ENCODE measurements at regions not wholly inside any gene's neighbourhood (a gene's known extent, or its start where the extent isn't known, plus 50 kb on each side); places are given as distances from the start of the nearest gene placed in this dataset.

DNA sequence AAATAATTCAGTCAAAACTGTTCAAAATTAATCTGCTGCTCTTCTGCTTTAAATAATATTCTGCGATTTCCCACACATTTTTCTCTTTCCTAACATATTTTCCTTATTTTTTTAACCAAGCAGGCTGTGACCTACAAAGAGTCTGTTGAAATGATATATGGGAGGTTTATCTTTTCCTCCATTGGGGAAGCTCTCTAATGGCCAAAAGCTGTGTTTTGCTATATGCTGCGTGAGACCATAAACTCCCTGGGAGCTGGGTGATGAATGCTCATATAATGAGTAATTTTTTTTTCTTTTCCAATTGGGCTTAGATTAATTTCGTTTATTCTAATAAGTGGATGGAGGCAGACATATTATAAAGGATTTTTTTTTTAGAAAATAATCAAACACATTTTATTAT, 72.2 kb upstream of the MAP2 start:
- TF ChIP-seq, protein P1, sequence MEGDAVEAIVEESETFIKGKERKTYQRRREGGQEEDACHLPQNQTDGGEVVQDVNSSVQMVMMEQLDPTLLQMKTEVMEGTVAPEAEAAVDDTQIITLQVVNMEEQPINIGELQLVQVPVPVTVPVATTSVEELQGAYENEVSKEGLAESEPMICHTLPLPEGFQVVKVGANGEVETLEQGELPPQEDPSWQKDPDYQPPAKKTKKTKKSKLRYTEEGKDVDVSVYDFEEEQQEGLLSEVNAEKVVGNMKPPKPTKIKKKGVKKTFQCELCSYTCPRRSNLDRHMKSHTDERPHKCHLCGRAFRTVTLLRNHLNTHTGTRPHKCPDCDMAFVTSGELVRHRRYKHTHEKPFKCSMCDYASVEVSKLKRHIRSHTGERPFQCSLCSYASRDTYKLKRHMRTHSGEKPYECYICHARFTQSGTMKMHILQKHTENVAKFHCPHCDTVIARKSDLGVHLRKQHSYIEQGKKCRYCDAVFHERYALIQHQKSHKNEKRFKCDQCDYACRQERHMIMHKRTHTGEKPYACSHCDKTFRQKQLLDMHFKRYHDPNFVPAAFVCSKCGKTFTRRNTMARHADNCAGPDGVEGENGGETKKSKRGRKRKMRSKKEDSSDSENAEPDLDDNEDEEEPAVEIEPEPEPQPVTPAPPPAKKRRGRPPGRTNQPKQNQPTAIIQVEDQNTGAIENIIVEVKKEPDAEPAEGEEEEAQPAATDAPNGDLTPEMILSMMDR (conservative IDR thresholded peaks at IDR 0.05; ENCODE audit: low read depth in 2 of 2): no peak
- TF ChIP-seq EZH2 (IDR thresholded peaks at IDR 0.05; ENCODE audit: low read depth, unreplicated experiment) (no peak), POLR2AphosphoS5 (IDR thresholded peaks at IDR 0.05; ENCODE audit: low read depth) (no peak)
- TF ChIP-seq, protein P2, sequence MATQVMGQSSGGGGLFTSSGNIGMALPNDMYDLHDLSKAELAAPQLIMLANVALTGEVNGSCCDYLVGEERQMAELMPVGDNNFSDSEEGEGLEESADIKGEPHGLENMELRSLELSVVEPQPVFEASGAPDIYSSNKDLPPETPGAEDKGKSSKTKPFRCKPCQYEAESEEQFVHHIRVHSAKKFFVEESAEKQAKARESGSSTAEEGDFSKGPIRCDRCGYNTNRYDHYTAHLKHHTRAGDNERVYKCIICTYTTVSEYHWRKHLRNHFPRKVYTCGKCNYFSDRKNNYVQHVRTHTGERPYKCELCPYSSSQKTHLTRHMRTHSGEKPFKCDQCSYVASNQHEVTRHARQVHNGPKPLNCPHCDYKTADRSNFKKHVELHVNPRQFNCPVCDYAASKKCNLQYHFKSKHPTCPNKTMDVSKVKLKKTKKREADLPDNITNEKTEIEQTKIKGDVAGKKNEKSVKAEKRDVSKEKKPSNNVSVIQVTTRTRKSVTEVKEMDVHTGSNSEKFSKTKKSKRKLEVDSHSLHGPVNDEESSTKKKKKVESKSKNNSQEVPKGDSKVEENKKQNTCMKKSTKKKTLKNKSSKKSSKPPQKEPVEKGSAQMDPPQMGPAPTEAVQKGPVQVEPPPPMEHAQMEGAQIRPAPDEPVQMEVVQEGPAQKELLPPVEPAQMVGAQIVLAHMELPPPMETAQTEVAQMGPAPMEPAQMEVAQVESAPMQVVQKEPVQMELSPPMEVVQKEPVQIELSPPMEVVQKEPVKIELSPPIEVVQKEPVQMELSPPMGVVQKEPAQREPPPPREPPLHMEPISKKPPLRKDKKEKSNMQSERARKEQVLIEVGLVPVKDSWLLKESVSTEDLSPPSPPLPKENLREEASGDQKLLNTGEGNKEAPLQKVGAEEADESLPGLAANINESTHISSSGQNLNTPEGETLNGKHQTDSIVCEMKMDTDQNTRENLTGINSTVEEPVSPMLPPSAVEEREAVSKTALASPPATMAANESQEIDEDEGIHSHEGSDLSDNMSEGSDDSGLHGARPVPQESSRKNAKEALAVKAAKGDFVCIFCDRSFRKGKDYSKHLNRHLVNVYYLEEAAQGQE (IDR thresholded peaks at IDR 0.05; ENCODE audit: unreplicated experiment): no peak
